PC-9 (cell line): ENCODE measurements at regions not wholly inside any gene's neighbourhood (a gene's known extent, or its start where the extent isn't known, plus 50 kb on each side); places are given as distances from the start of the nearest gene placed in this dataset.

Source experiments
- EZH2 ChIP-seq: fragments of 200-600 bp; sonication (generic); IDR thresholded peaks from 2 replicates; pipeline ENCODE4 v1.8.0; 2017; ENCODE audit warnings: antibody characterized with exemption, low read depth
- TF ChIP-seq, protein P1 (sequence below): fragments of 200-600 bp; sonication (generic); conservative IDR thresholded peaks from 2 replicates; pipeline ENCODE4 v1.6.1; 2017; ENCODE audit warnings: mixed run types, antibody characterized with exemption, mild to moderate bottlenecking, moderate library complexity

DNA sequence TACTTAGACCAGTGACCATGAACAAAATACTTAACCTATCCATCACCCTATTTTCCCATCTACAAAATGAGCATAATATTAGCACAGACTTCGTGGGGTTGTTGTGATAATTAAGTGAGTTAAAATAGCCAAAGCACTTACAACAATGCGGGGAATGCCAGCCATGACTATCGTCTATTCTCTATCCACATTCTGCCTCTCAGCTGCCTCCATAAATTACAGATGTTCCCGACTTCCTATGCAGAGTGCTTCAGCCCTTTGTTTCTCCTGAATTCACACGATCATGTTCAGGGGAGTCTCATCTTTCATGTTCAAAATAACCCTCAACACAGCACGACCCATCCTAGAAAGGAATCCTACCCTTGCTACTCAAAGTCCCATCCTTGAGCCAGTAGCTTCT lies 211.6 kb downstream of the EN1 start:
- TF ChIP-seq, protein P1, sequence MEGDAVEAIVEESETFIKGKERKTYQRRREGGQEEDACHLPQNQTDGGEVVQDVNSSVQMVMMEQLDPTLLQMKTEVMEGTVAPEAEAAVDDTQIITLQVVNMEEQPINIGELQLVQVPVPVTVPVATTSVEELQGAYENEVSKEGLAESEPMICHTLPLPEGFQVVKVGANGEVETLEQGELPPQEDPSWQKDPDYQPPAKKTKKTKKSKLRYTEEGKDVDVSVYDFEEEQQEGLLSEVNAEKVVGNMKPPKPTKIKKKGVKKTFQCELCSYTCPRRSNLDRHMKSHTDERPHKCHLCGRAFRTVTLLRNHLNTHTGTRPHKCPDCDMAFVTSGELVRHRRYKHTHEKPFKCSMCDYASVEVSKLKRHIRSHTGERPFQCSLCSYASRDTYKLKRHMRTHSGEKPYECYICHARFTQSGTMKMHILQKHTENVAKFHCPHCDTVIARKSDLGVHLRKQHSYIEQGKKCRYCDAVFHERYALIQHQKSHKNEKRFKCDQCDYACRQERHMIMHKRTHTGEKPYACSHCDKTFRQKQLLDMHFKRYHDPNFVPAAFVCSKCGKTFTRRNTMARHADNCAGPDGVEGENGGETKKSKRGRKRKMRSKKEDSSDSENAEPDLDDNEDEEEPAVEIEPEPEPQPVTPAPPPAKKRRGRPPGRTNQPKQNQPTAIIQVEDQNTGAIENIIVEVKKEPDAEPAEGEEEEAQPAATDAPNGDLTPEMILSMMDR, result no peak
- TF ChIP-seq EZH2, result no peak
